ENCODE measurements at regions not wholly inside any gene's neighbourhood (a gene's known extent, or its start where the extent isn't known, plus 50 kb on each side); places are given as distances from the start of the nearest gene placed in this dataset.

- Histone ChIP-seq H3K27me3 (ENCODE audit: control insufficient read depth in 1 of 2, insufficient read depth in 2 of 2, low read length in 2 of 2) (peaks cover 0 to 5% of the 10 kb centered on the region in 2 experiments; a peak in 2 of 5 replicates), H2AFZ (ENCODE audit: low read length) (no peak overlapping the region), H3K4me1 (ENCODE audit: insufficient read depth, low read length) (peaks cover 30% of the 10 kb centered on the region), H3K36me3 (replicated peaks in 1 of 2; ENCODE audit: control insufficient read depth in 1 of 2, insufficient read depth in 2 of 2, low read length in 2 of 2) (no peaks in the 10 kb centered on the region), H3K4me2 (ENCODE audit: low read depth, low read length) (no peak overlapping the region), H3K9me3 (ENCODE audit: low read length) (no peaks in the 10 kb centered on the region), H3K27ac (ENCODE audit: extremely low read length, insufficient read depth, low read length) (no peak overlapping the region), H3K4me3 (replicated peaks in 1 of 3; ENCODE audit: insufficient read depth in 1 of 3, low read depth in 2 of 3, low read length in 3 of 3) (no peak overlapping the region), H4K20me1 (ENCODE audit: insufficient read depth, low read length) (no peaks in the 10 kb centered on the region), H3K9ac (ENCODE audit: insufficient read depth, low read depth, low read length) (no peak overlapping the region), H3K79me2 (ENCODE audit: insufficient read depth, low read length) (no peaks in the 10 kb centered on the region)
- ATAC-seq (no peak), DNase-seq (ENCODE audit: low spot score) (no peak), FAIRE-seq (no peak)
- no TSS peak for BruUV-seq (replicated peaks)
- POLR2A ChIA-PET = interaction anchor here (1.5 to 3.5 kb wide), 2 partner anchors 8 to 22 kb away, joined by 5 to 28 read pairs; no protein-coding TSS in a partner anchor
- CTCF ChIA-PET (ENCODE audit: low intra/inter-chr PET ratio, low total read pairs) = no interaction called here
- intact Hi-C loops (cut with micrococcal nuclease; ENCODE audit: unreplicated experiment) = no loop called here
- in situ Hi-C loops (cut with HindIII; ENCODE audit: extremely low pct_ligation_motif_present, low pct_unique_long_range_greater_than_20kb) = no loop called here
- WGBS (ENCODE audit: low lambda C conversion rate) = 54% methylated on average over 5 of the region's 6 CpGs
- TF ChIP-seq CENPX (CRISPR knock-in tag; IDR thresholded peaks at IDR 0.05) (no peak), ZBTB4 (CRISPR knock-in tag; IDR thresholded peaks at IDR 0.05; ENCODE audit: borderline replicate concordance) (no peak), ZNF646 (CRISPR knock-in tag; IDR thresholded peaks at IDR 0.05) (no peak), ZNF317 (CRISPR knock-in tag; IDR thresholded peaks at IDR 0.05) (no peak), ZNF350 (CRISPR knock-in tag; IDR thresholded peaks at IDR 0.05; ENCODE audit: borderline replicate concordance, low read depth) (no peak), REL (CRISPR knock-in tag; conservative IDR thresholded peaks at IDR 0.05) (no peak), EZH2 (conservative IDR thresholded peaks at IDR 0.05; ENCODE audit: low read depth, low read length) (no peak), RBFOX2 (IDR thresholded peaks at IDR 0.05; ENCODE audit: low read depth, low read length) (no peak), ZNF232 (CRISPR knock-in tag; IDR thresholded peaks at IDR 0.05; ENCODE audit: borderline replicate concordance) (no peak), GABPA (IDR thresholded peaks at IDR 0.05; ENCODE audit: low read depth, low read length) (no peak), GABPA (CRISPR knock-in tag; IDR thresholded peaks at IDR 0.05; ENCODE audit: low read depth) (no peak), E2F2 (CRISPR knock-in tag; IDR thresholded peaks at IDR 0.05; ENCODE audit: borderline replicate concordance) (no peak), ZNF180 (CRISPR knock-in tag; IDR thresholded peaks at IDR 0.05; ENCODE audit: borderline replicate concordance, low read depth) (no peak)
Observed at GRCh38 chr2:120488531-120488930, 142.6 kb downstream of the INHBB start.
